Smooth muscle cell (in vitro differentiated cells): ENCODE measurements at regions not wholly inside any gene's neighbourhood (a gene's known extent, or its start where the extent isn't known, plus 50 kb on each side); places are given as distances from the start of the nearest gene placed in this dataset.

Source experiments
- DNase-seq: peaks from one replicate; lab custom pipeline; 2025; ENCODE audit not compliant: unreplicated experiment; lab: John Stamatoyannopoulos, UW
- H2AFZ ChIP-seq: fragments of 200-600 bp; sonication (generic); 2 replicates; pipeline ENCODE4 v1.6.0; 2016; ENCODE audit warnings: antibody characterized with exemption, low read depth, mild to moderate bottlenecking
- H3F3A ChIP-seq: fragments of 200-600 bp; sonication (generic); 2 replicates; pipeline ENCODE4 v1.6.0; 2017; ENCODE audit warnings: antibody characterized with exemption, low read depth
- H3K27ac ChIP-seq: fragments of 200-600 bp; sonication (generic); 2 replicates; pipeline ENCODE4 v1.5.1; 2016; ENCODE audit warnings: low read depth, mild to moderate bottlenecking
- H3K27me3 ChIP-seq: fragments of 200-600 bp; sonication (generic); 2 replicates; pipeline ENCODE4 v1.6.1; 2016; ENCODE audit warnings: low read depth, mild to moderate bottlenecking
- H3K36me3 ChIP-seq: fragments of 200-600 bp; sonication (generic); 2 replicates; pipeline ENCODE4 v1.5.1; 2016; ENCODE audit warnings: low read depth
- H3K4me1 ChIP-seq: fragments of 200-600 bp; sonication (generic); 2 replicates; pipeline ENCODE4 v1.5.1; 2016; ENCODE audit warnings: low read depth
- H3K4me2 ChIP-seq: fragments of 200-600 bp; sonication (generic); 2 replicates; pipeline ENCODE4 v1.6.0; 2016; ENCODE audit warnings: mild to moderate bottlenecking
- H3K4me3 ChIP-seq: fragments of 200-600 bp; sonication (generic); 2 replicates; pipeline ENCODE4 v1.5.1; 2016; ENCODE audit warnings: mild to moderate bottlenecking
- H3K79me2 ChIP-seq: fragments of 200-600 bp; sonication (generic); 2 replicates; pipeline ENCODE4 v1.6.0; 2016; ENCODE audit warnings: low read depth, mild to moderate bottlenecking
- H3K9ac ChIP-seq: fragments of 200-600 bp; sonication (generic); 2 replicates; pipeline ENCODE4 v1.6.0; 2016; ENCODE audit warnings: low read depth
- H3K9me3 ChIP-seq: fragments of 200-600 bp; sonication (generic); replicated peaks from 2 replicates; pipeline ENCODE4 v1.5.1; 2016; ENCODE audit warnings: low read depth
- H4K20me1 ChIP-seq: fragments of 200-600 bp; sonication (generic); 2 replicates; pipeline ENCODE4 v1.6.0; 2016; ENCODE audit warnings: low read depth
- CTCF ChIP-seq: fragments of 200-600 bp; sonication (generic); IDR thresholded peaks from 2 replicates; pipeline ENCODE4 v1.5.1; 2017; ENCODE audit warnings: borderline replicate concordance, mild to moderate bottlenecking, antibody characterized with exemption; ENCODE audit not compliant: insufficient read depth, poor library complexity, severe bottlenecking
- WGBS: methylation state at CpG from one replicate; pipeline ENCODE4 v1.1.7; 2016; ENCODE audit warnings: low lambda C conversion rate; 5-methylcytosine and 5-hydroxymethylcytosine counted together

GRCh38 chr2:34734662-34735061, 1135.6 kb upstream of the FAM98A start:
- Histone ChIP-seq H3K27ac (no peak overlapping the region), H3K36me3 (no peaks in the 10 kb centered on the region), H3K4me2 (no peak overlapping the region), H3K9ac (no peak overlapping the region), H3K79me2 (no peaks in the 10 kb centered on the region), H3F3A (no peaks in the 10 kb centered on the region), H4K20me1 (no peaks in the 10 kb centered on the region), H3K4me1 (peaks cover 25% of the 10 kb centered on the region), H3K4me3 (no peak overlapping the region), H3K9me3 (no peaks in the 10 kb centered on the region), H2AFZ (no peak overlapping the region), H3K27me3 (no peaks in the 10 kb centered on the region)
- no peak for TF ChIP-seq CTCF
- no peak for DNase-seq

- Histone ChIP-seq H3K27me3 (no peaks in the 10 kb centered on the region), H3K4me3 (no peak overlapping the region), H3K36me3 (no peaks in the 10 kb centered on the region), H3K9ac (no peak overlapping the region), H4K20me1 (no peaks in the 10 kb centered on the region), H2AFZ (no peak overlapping the region), H3F3A (no peaks in the 10 kb centered on the region), H3K4me2 (no peak overlapping the region), H3K27ac (no peak overlapping the region), H3K9me3 (no peaks in the 10 kb centered on the region), H3K4me1 (peaks cover 31% of the 10 kb centered on the region), H3K79me2 (no peaks in the 10 kb centered on the region)
- no peak for TF ChIP-seq CTCF
- WGBS, result 47% methylated on average over 1 of the region's 1 CpG
- DNase-seq, result no peak
Measured at GRCh38 chr2:34734042-34734441, 1134.9 kb upstream of the FAM98A start.

GRCh38 chr2:34731292-34731691, 1132.2 kb upstream of the FAM98A start:
- H3K4me3 ChIP-seq, result no peak overlapping the region
- H3K27ac ChIP-seq, result no peak overlapping the region
- peaks cover 33% of the 10 kb centered on the region for H3K4me1 ChIP-seq
- H4K20me1 ChIP-seq, result no peaks in the 10 kb centered on the region
- no peaks in the 10 kb centered on the region for H3K9me3 ChIP-seq
- H3K79me2 ChIP-seq, result no peaks in the 10 kb centered on the region
- H3K9ac ChIP-seq, result no peak overlapping the region
- no peaks in the 10 kb centered on the region for H3K27me3 ChIP-seq
- H2AFZ ChIP-seq, result no peak overlapping the region
- no peak for TF ChIP-seq CTCF
- no peaks in the 10 kb centered on the region for H3F3A ChIP-seq
- H3K4me2 ChIP-seq, result no peak overlapping the region
- H3K36me3 ChIP-seq, result no peaks in the 10 kb centered on the region
- 70% methylated on average over 2 of the region's 2 CpGs for WGBS
- no peak for DNase-seq

GRCh38 chr2:34729845-34730244, 1130.7 kb upstream of the FAM98A start:
- Histone ChIP-seq H3K27me3 (no peaks in the 10 kb centered on the region), H2AFZ (no peak overlapping the region), H3K4me1 (peaks cover 33% of the 10 kb centered on the region), H3K9ac (no peak overlapping the region), H3K36me3 (no peaks in the 10 kb centered on the region), H3K9me3 (no peaks in the 10 kb centered on the region), H4K20me1 (no peaks in the 10 kb centered on the region), H3K4me3 (no peak overlapping the region), H3K79me2 (no peaks in the 10 kb centered on the region), H3K4me2 (no peak overlapping the region), H3F3A (no peaks in the 10 kb centered on the region), H3K27ac (no peak overlapping the region)
- WGBS, result 36% methylated on average over 2 of the region's 2 CpGs
- no peak for TF ChIP-seq CTCF
- DNase-seq, result no peak
